Neural cell (in vitro differentiated cells): ENCODE measurements at regions not wholly inside any gene's neighbourhood (a gene's known extent, or its start where the extent isn't known, plus 50 kb on each side); places are given as distances from the start of the nearest gene placed in this dataset.

Experiments used
- H2AFZ ChIP-seq: fragments of 200-600, 300-800 bp; sonication (generic), shearing (Covaris generic); 2 replicates; pipeline ENCODE4 v1.6.0; 2014; ENCODE audit warnings: low read depth, mild to moderate bottlenecking, antibody characterized with exemption, low read length, moderate library complexity
- H3F3A ChIP-seq: fragments of 200-600 bp; shearing (Covaris generic); 2 replicates; pipeline ENCODE4 v1.6.1; 2016; ENCODE audit warnings: mild to moderate bottlenecking, moderate library complexity, mixed read lengths, antibody characterized with exemption, low read length; ENCODE audit not compliant: insufficient read depth, poor library complexity, severe bottlenecking
- H3K27ac ChIP-seq: fragments of 200-600, 300-800 bp; sonication (generic), shearing (Covaris generic); 2 replicates; pipeline ENCODE4 v1.5.1; 2014; ENCODE audit warnings: mild to moderate bottlenecking, low read length, moderate library complexity
- H3K27me3 ChIP-seq: fragments of 300-800, 200-600 bp; sonication (generic), shearing (Covaris generic); 2 replicates; pipeline ENCODE4 v1.6.0; 2014; ENCODE audit warnings: mild to moderate bottlenecking, low read depth, low read length, moderate library complexity; ENCODE audit not compliant: insufficient read depth
- H3K36me3 ChIP-seq: fragments of 300-800, 200-600 bp; sonication (generic), shearing (Covaris generic); 2 replicates; pipeline ENCODE4 v1.5.1; 2014; ENCODE audit warnings: mild to moderate bottlenecking, antibody characterized with exemption, low read length, moderate library complexity; ENCODE audit not compliant: insufficient read depth
- H3K4me2 ChIP-seq: fragments of 300-800, 200-600 bp; sonication (generic), shearing (Covaris generic); 2 replicates; pipeline ENCODE4 v1.6.0; 2014; ENCODE audit warnings: mild to moderate bottlenecking, low read length
- H3K4me3 ChIP-seq: fragments of 300-800, 200-600 bp; sonication (generic), shearing (Covaris generic); 2 replicates; pipeline ENCODE4 v1.5.1; 2014; ENCODE audit warnings: mild to moderate bottlenecking, low read length, moderate library complexity
- H3K79me2 ChIP-seq: fragments of 200-600 bp; shearing (Covaris generic); replicated peaks from 2 replicates; pipeline ENCODE4 v1.6.0; 2014; ENCODE audit warnings: mild to moderate bottlenecking, low read length, moderate library complexity; ENCODE audit not compliant: insufficient read depth
- H3K9ac ChIP-seq: fragments of 300-800, 200-600 bp; sonication (generic), shearing (Covaris generic); 2 replicates; pipeline ENCODE4 v1.6.1; 2016; ENCODE audit warnings: mild to moderate bottlenecking, low read length, mixed read lengths
- H3K9me2 ChIP-seq: fragments of 200-600 bp; shearing (Covaris generic); 2 replicates; pipeline ENCODE4 v1.6.1; 2016; ENCODE audit warnings: mild to moderate bottlenecking, low read length, mixed read lengths; ENCODE audit not compliant: insufficient read depth
- H3K9me3 ChIP-seq: fragments of 200-600, 300-800 bp; sonication (generic), shearing (Covaris generic); 2 replicates; pipeline ENCODE4 v1.6.1; 2016; ENCODE audit warnings: mild to moderate bottlenecking, mixed run types, low read length, moderate library complexity, mixed read lengths
- H4K20me1 ChIP-seq: fragments of 200-600 bp; shearing (Covaris generic); 2 replicates; pipeline ENCODE4 v1.6.1; 2016; ENCODE audit warnings: mild to moderate bottlenecking, mixed run types; ENCODE audit not compliant: insufficient read depth
- CTCF ChIP-seq: fragments of 450-650 bp; IDR thresholded peaks from 2 replicates; pipeline ENCODE4 v1.5.1; 2014; ENCODE audit warnings: antibody characterized with exemption, mild to moderate bottlenecking, moderate library complexity; ENCODE audit not compliant: poor library complexity, severe bottlenecking
- EP300 ChIP-seq: fragments of 450-650 bp; conservative IDR thresholded peaks from 2 replicates; pipeline ENCODE4 v1.6.1; 2014; ENCODE audit warnings: antibody characterized with exemption, mild to moderate bottlenecking, moderate library complexity; ENCODE audit not compliant: poor library complexity, severe bottlenecking
- EZH2 ChIP-seq: fragments of 200-600, 300-800 bp; shearing (Covaris generic), sonication (generic); IDR thresholded peaks from 2 replicates; pipeline ENCODE4 v1.6.1; 2014; ENCODE audit warnings: antibody characterized with exemption, low read length, borderline replicate concordance, mild to moderate bottlenecking; ENCODE audit not compliant: insufficient read depth, poor library complexity, severe bottlenecking
- MXI1 ChIP-seq: fragments of 450-650 bp; conservative IDR thresholded peaks from 2 replicates; pipeline ENCODE4 v1.6.1; 2014; ENCODE audit warnings: antibody characterized with exemption, mild to moderate bottlenecking; ENCODE audit not compliant: poor library complexity, severe bottlenecking
- POLR2AphosphoS5 ChIP-seq: IDR thresholded peaks from 2 replicates; pipeline ENCODE4 v1.6.1; 2012
- RAD21 ChIP-seq: fragments of 450-650 bp; conservative IDR thresholded peaks from 2 replicates; pipeline ENCODE4 v1.6.1; 2014; ENCODE audit warnings: antibody characterized with exemption, mild to moderate bottlenecking, moderate library complexity
- REST ChIP-seq: IDR thresholded peaks from 2 replicates; pipeline ENCODE4 v1.6.1; 2012; ENCODE audit warnings: borderline replicate concordance
- SMC3 ChIP-seq: fragments of 450-650 bp; conservative IDR thresholded peaks from 2 replicates; pipeline ENCODE4 v1.6.1; 2014; ENCODE audit warnings: antibody characterized with exemption, mild to moderate bottlenecking, moderate library complexity; ENCODE audit not compliant: poor library complexity
- TAF1 ChIP-seq: IDR thresholded peaks from 2 replicates; pipeline ENCODE4 v1.6.1; 2012; ENCODE audit warnings: low read depth

GRCh38 chr3:56931836-56932235 is 128.6 kb upstream of the SPATA12 start:
- no peaks in the 10 kb centered on the region for H3K9me3 ChIP-seq
- no peaks in the 10 kb centered on the region for H3K9me2 ChIP-seq
- no peaks in the 10 kb centered on the region for H4K20me1 ChIP-seq
- no peaks in the 10 kb centered on the region for H3K79me2 ChIP-seq
- no peak overlapping the region for H3K4me2 ChIP-seq
- no peaks in the 10 kb centered on the region for H3K36me3 ChIP-seq
- no peak overlapping the region for H2AFZ ChIP-seq
- H3F3A ChIP-seq: no peaks in the 10 kb centered on the region
- H3K27ac ChIP-seq: no peak overlapping the region
- H3K9ac ChIP-seq: no peak overlapping the region
- TF ChIP-seq POLR2AphosphoS5 (no peak), SMC3 (no peak), EZH2 (no peak), TAF1 (no peak), EP300 (no peak), CTCF (no peak), REST (no peak), RAD21 (no peak), MXI1 (no peak)
- H3K27me3 ChIP-seq: no peaks in the 10 kb centered on the region
- H3K4me3 ChIP-seq: no peak overlapping the region

- H3K9ac ChIP-seq: no peak overlapping the region
- no peak overlapping the region for H3K4me3 ChIP-seq
- no peaks in the 10 kb centered on the region for H3K27me3 ChIP-seq
- no peaks in the 10 kb centered on the region for H4K20me1 ChIP-seq
- H3F3A ChIP-seq: no peaks in the 10 kb centered on the region
- no peaks in the 10 kb centered on the region for H3K79me2 ChIP-seq
- no peak overlapping the region for H3K4me2 ChIP-seq
- no peak overlapping the region for H3K27ac ChIP-seq
- H3K36me3 ChIP-seq: no peaks in the 10 kb centered on the region
- TF ChIP-seq MXI1: no peak
- no peak for TF ChIP-seq EP300
- no peak for TF ChIP-seq REST
- TF ChIP-seq POLR2AphosphoS5: no peak
- H3K9me2 ChIP-seq: no peaks in the 10 kb centered on the region
- H2AFZ ChIP-seq: no peak overlapping the region
- H3K9me3 ChIP-seq: no peaks in the 10 kb centered on the region
These were observed 129.0 kb upstream of the ARHGEF3 start for GRCh38 chr3:56930706-56931105.
